HepG2 (cell line): ENCODE measurements at regions not wholly inside any gene's neighbourhood (a gene's known extent, or its start where the extent isn't known, plus 50 kb on each side); places are given as distances from the start of the nearest gene placed in this dataset.
A peak's percentile ranks its signal among the peaks of the same experiment; 100 is the strongest.

Experiments
- ARID4A ChIP-seq: sonication (generic); formaldehyde crosslinking; IDR thresholded peaks from 2 replicates; pipeline ENCODE4 v1.5.0; 2020; ENCODE audit warnings: mild to moderate bottlenecking, missing genetic modification reagents, borderline replicate concordance
- E2F2 ChIP-seq: sonication (generic); formaldehyde crosslinking; IDR thresholded peaks from 2 replicates; pipeline ENCODE4 v1.4.0; 2020; ENCODE audit warnings: missing genetic modification reagents, borderline replicate concordance
- FOXK1 ChIP-seq: sonication (generic); formaldehyde crosslinking; IDR thresholded peaks from 2 replicates; pipeline ENCODE4 v1.4.0; 2020; ENCODE audit warnings: low read depth, missing genetic modification reagents, borderline replicate concordance
- GTF3A ChIP-seq: sonication (generic); formaldehyde crosslinking; conservative IDR thresholded peaks from 2 replicates; pipeline ENCODE4 v1.4.0; 2020; ENCODE audit warnings: mild to moderate bottlenecking, missing genetic modification reagents
- KDM6A ChIP-seq: IDR thresholded peaks from 2 replicates; pipeline ENCODE4 v1.6.1; 2016; ENCODE audit warnings: low read depth
- KLF15 ChIP-seq: sonication (generic); formaldehyde crosslinking; IDR thresholded peaks from 2 replicates; pipeline ENCODE4 v1.8.1; 2023; ENCODE audit warnings: borderline replicate concordance, mild to moderate bottlenecking, inconsistent platforms, missing genetic modification reagents, mixed read lengths
- NFRKB ChIP-seq: fragments of 450-650 bp; IDR thresholded peaks from 2 replicates; pipeline ENCODE4 v1.6.1; 2017
- PATZ1 ChIP-seq: sonication (generic); formaldehyde crosslinking; IDR thresholded peaks from 2 replicates; pipeline ENCODE4 v1.4.0; 2020; ENCODE audit warnings: missing genetic modification reagents
- PITX1 ChIP-seq: sonication (generic); formaldehyde crosslinking; IDR thresholded peaks from 2 replicates; pipeline ENCODE4 v1.5.1; 2020; ENCODE audit warnings: mild to moderate bottlenecking, missing genetic modification reagents
- RARG ChIP-seq: sonication (generic); formaldehyde crosslinking; IDR thresholded peaks from 2 replicates; pipeline ENCODE4 v1.4.0; 2020; ENCODE audit warnings: low read depth, mild to moderate bottlenecking, missing genetic modification reagents
- SKI ChIP-seq: fragments of 450-650 bp; IDR thresholded peaks from one replicate; pipeline ENCODE4 v1.6.1; 2018; ENCODE audit warnings: mild to moderate bottlenecking; ENCODE audit not compliant: partially characterized antibody
- ZBTB21 ChIP-seq: sonication (generic); formaldehyde crosslinking; IDR thresholded peaks from 2 replicates; pipeline ENCODE4 v1.4.0; 2020; ENCODE audit warnings: missing genetic modification reagents
- ZC3H4 ChIP-seq: sonication (generic); formaldehyde crosslinking; IDR thresholded peaks from 2 replicates; pipeline ENCODE4 v1.4.0; 2020; ENCODE audit warnings: missing genetic modification reagents, borderline replicate concordance
- ZFYVE20 ChIP-seq: sonication (generic); formaldehyde crosslinking; IDR thresholded peaks from 2 replicates; pipeline ENCODE4 v1.8.0; 2023; ENCODE audit warnings: low read depth, mild to moderate bottlenecking, moderate library complexity, missing genetic modification reagents, borderline replicate concordance
- ZMAT5 ChIP-seq: sonication (generic); formaldehyde crosslinking; IDR thresholded peaks from 2 replicates; pipeline ENCODE4 v1.5.0; 2020; ENCODE audit warnings: mild to moderate bottlenecking, low read depth, missing genetic modification reagents, borderline replicate concordance
- ZNF253 ChIP-seq: sonication (generic); formaldehyde crosslinking; IDR thresholded peaks from 2 replicates; pipeline ENCODE4 v1.8.0; 2022; ENCODE audit warnings: mild to moderate bottlenecking, missing genetic modification reagents, borderline replicate concordance
- ZNF337 ChIP-seq: sonication (generic); formaldehyde crosslinking; IDR thresholded peaks from 2 replicates; pipeline ENCODE4 v1.5.1; 2020; ENCODE audit warnings: missing genetic modification reagents, low read depth, mild to moderate bottlenecking, borderline replicate concordance
- ZNF362 ChIP-seq: sonication (generic); formaldehyde crosslinking; IDR thresholded peaks from 2 replicates; pipeline ENCODE4 v1.4.0; 2020; ENCODE audit warnings: missing genetic modification reagents, mild to moderate bottlenecking, borderline replicate concordance
- ZNF446 ChIP-seq: sonication (generic); formaldehyde crosslinking; IDR thresholded peaks from 2 replicates; pipeline ENCODE4 v1.5.0; 2020; ENCODE audit warnings: mild to moderate bottlenecking, missing genetic modification reagents
- ZNF780A ChIP-seq: sonication (generic); formaldehyde crosslinking; IDR thresholded peaks from 2 replicates; pipeline ENCODE4 v1.8.0; 2022; ENCODE audit warnings: mild to moderate bottlenecking, missing genetic modification reagents, moderate library complexity

- peak; percentile 56; the same call in 1 of the 2 replicates for TF ChIP-seq ARID4A (CRISPR knock-in tag)
- 0 out of 2 replicates have a peak, but pooled peaks have one; percentile 18 for TF ChIP-seq KDM6A (CRISPR knock-in tag)
- TF ChIP-seq ZNF362, result no peak
- TF ChIP-seq ZMAT5 (CRISPR knock-in tag), result no peak
- TF ChIP-seq ZNF446 (CRISPR knock-in tag), result peak; percentile 76; the same call in 1 of the 2 replicates
- TF ChIP-seq RARG (CRISPR knock-in tag), result no peak
- no peak for TF ChIP-seq KLF15 (CRISPR knock-in tag)
- no peak for TF ChIP-seq GTF3A (CRISPR knock-in tag)
- no peak for TF ChIP-seq ZNF780A (CRISPR knock-in tag)
- TF ChIP-seq E2F2 (CRISPR knock-in tag), result 0 out of 2 replicates have a peak, but pooled peaks have one; percentile 28
- no peak for TF ChIP-seq ZBTB21
- TF ChIP-seq ZFYVE20 (CRISPR knock-in tag), result no peak
- TF ChIP-seq SKI, result peak; percentile 58
- no peak for TF ChIP-seq NFRKB
- TF ChIP-seq FOXK1 (CRISPR knock-in tag), result no peak
- TF ChIP-seq PATZ1, result peak; percentile 82
- TF ChIP-seq PITX1 (CRISPR knock-in tag), result peak; percentile 81
- TF ChIP-seq ZC3H4 (CRISPR knock-in tag), result no peak
- peak; percentile 93; the same call in 1 of the 2 replicates for TF ChIP-seq ZNF337
- TF ChIP-seq ZNF253 (CRISPR knock-in tag), result peak; percentile 55
Observed at GRCh38 chr4:3827616-3828492, 61.7 kb downstream of the ADRA2C start (continued).
